Left lung (tissue), 4 donors: ENCODE measurements at regions not wholly inside any gene's neighbourhood (a gene's known extent, or its start where the extent isn't known, plus 50 kb on each side); places are given as distances from the start of the nearest gene placed in this dataset.

Source experiments
- ATAC-seq: fragments of 200-7000 bp; cut with Tn5 transposase; one replicate; pipeline ENCODE4 v1.9.1; 2020; ENCODE audit warnings: moderate library complexity
- DNase-seq, 4 donors: peaks; one replicate each; pipeline ENCODE4 v3.0.0-alpha.2; 2013 to 2020
- H3K27ac ChIP-seq, 2 donors: fragments of 200-600 bp; sonication (generic) in 1 of 2; one replicate each; pipeline versions ENCODE4 v1.5.0 to v1.8.0; 2020 to 2021
- H3K27me3 ChIP-seq, 2 donors: fragments of 200-600 bp; sonication (generic) in 1 of 2; one replicate each; pipeline versions ENCODE4 v1.5.0 to v1.8.0; 2020 to 2021
- H3K36me3 ChIP-seq, 2 donors: fragments of 200-600 bp; sonication (generic) in 1 of 2; one replicate each; pipeline versions ENCODE4 v1.5.0 to v1.8.0; 2020 to 2021
- H3K4me1 ChIP-seq, 2 donors: fragments of 200-600 bp; one replicate each; pipeline ENCODE4 v1.8.0; 2021
- H3K4me3 ChIP-seq, 2 donors: fragments of 200-600 bp; sonication (generic) in 1 of 2; one replicate each; pipeline versions ENCODE4 v1.5.0 to v1.8.0; 2020 to 2021; ENCODE audit warnings: mild to moderate bottlenecking in 1 of 2
- H3K9me3 ChIP-seq, 2 donors: fragments of 200-600 bp; sonication (generic) in 1 of 2; one replicate each; pipeline versions ENCODE4 v1.5.0 to v1.8.0; 2020 to 2021
- CTCF ChIP-seq, 2 donors: fragments of 200-600 bp; sonication (generic) in 1 of 2; IDR thresholded peaks; one replicate each; pipeline versions ENCODE4 v1.5.0 to v1.8.0; 2021; ENCODE audit warnings: antibody characterized with exemption in 2 of 2
- intact Hi-C, 2 donors: fragments of 100-400 bp; cut with DNase I; formaldehyde crosslinking; loops; one replicate each; pipeline versions ENCODE4 v1.11.2 to v1.14.2; 2022
- donor health status: DM: no; HTN: yes; CAD: no.
- donor health status: DM: no; HTN: no; CAD: no.

- Histone ChIP-seq H3K27ac (no peak overlapping the region), H3K4me3 (no peak overlapping the region), H3K27me3 (no peaks in the 10 kb centered on the region), H3K4me1 (no peaks in the 10 kb centered on the region), H3K9me3 (no peaks in the 10 kb centered on the region), H3K36me3 (no peaks in the 10 kb centered on the region)
- intact Hi-C loops: no loop called here
- TF ChIP-seq CTCF (IDR thresholded peaks at IDR 0.05): no peak
- ATAC-seq (no peak), DNase-seq (no peak)
These were observed 239.6 kb downstream of the MAN2A1 start for GRCh38 chr5:109929376-109929775.

GRCh38 chr5:109929911-109930310, 240.2 kb downstream of the MAN2A1 start:
- no peak for DNase-seq
- H3K36me3 ChIP-seq: no peaks in the 10 kb centered on the region
- no peaks in the 10 kb centered on the region for H3K27me3 ChIP-seq
- no peak overlapping the region for H3K27ac ChIP-seq
- H3K9me3 ChIP-seq: no peaks in the 10 kb centered on the region
- no peak overlapping the region for H3K4me3 ChIP-seq
- TF ChIP-seq CTCF (IDR thresholded peaks at IDR 0.05): no peak
- H3K4me1 ChIP-seq: no peaks in the 10 kb centered on the region
- intact Hi-C loops: no loop called here
- no peak for ATAC-seq

- intact Hi-C loops: no loop called here
- H3K27me3 ChIP-seq: no peaks in the 10 kb centered on the region
- no peak overlapping the region for H3K4me3 ChIP-seq
- H3K27ac ChIP-seq: no peak overlapping the region
- no peaks in the 10 kb centered on the region for H3K9me3 ChIP-seq
- no peak for DNase-seq
- H3K36me3 ChIP-seq: no peaks in the 10 kb centered on the region
- H3K4me1 ChIP-seq: no peaks in the 10 kb centered on the region
- no peak for TF ChIP-seq CTCF (IDR thresholded peaks at IDR 0.05)
- ATAC-seq: no peak
These were observed 241.5 kb downstream of the MAN2A1 start for GRCh38 chr5:109931049-109931780.

- no peak for DNase-seq
- Histone ChIP-seq H3K4me3 (no peak overlapping the region), H3K27me3 (no peaks in the 10 kb centered on the region), H3K4me1 (no peaks in the 10 kb centered on the region), H3K27ac (no peak overlapping the region), H3K36me3 (no peaks in the 10 kb centered on the region), H3K9me3 (peaks cover 0 to 13% of the 10 kb centered on the region in 2 donors)
- ATAC-seq: no peak
- no peak for TF ChIP-seq CTCF (IDR thresholded peaks at IDR 0.05)
- intact Hi-C loops: no loop called here
These were observed 246.2 kb downstream of the MAN2A1 start for GRCh38 chr5:109935833-109936490.

GRCh38 chr5:109936996-109937395, 247.3 kb downstream of the MAN2A1 start:
- no peak for ATAC-seq
- H3K27me3 ChIP-seq: no peaks in the 10 kb centered on the region
- intact Hi-C loops: no loop called here
- H3K36me3 ChIP-seq: no peaks in the 10 kb centered on the region
- no peak overlapping the region for H3K27ac ChIP-seq
- H3K4me3 ChIP-seq: no peak overlapping the region
- TF ChIP-seq CTCF (IDR thresholded peaks at IDR 0.05): no peak
- no peak for DNase-seq
- H3K4me1 ChIP-seq: no peaks in the 10 kb centered on the region
- H3K9me3 ChIP-seq: peaks cover 0 to 13% of the 10 kb centered on the region in 2 donors
